ENCODE measurements at regions not wholly inside any gene's neighbourhood (a gene's known extent, or its start where the extent isn't known, plus 50 kb on each side); places are given as distances from the start of the nearest gene placed in this dataset.

GRCh38 chr2:120995656-120996190 is 260.1 kb downstream of the GLI2 start:
- TF ChIP-seq EZH2 (IDR thresholded peaks at IDR 0.05; ENCODE audit: insufficient read depth, low read length) (no peak), CTCF (IDR thresholded peaks at IDR 0.05; ENCODE audit: insufficient read depth, low read depth, low read length) (no peak)
